Fibroblast of skin of back (primary cell): ENCODE measurements at regions not wholly inside any gene's neighbourhood (a gene's known extent, or its start where the extent isn't known, plus 50 kb on each side); places are given as distances from the start of the nearest gene placed in this dataset.

Source experiments
- DNase-seq: peaks from one replicate; pipeline ENCODE4 v3.0.0-alpha.2; 2013

GRCh38 chr10:130775311-130775710 is 536.2 kb downstream of the TCERG1L start:
- DNase-seq: no peak

GRCh38 chr10:130776724-130777123 is 534.8 kb downstream of the TCERG1L start:
- DNase-seq: no peak

GRCh38 chr10:130777507-130778165 is 533.9 kb downstream of the TCERG1L start:
- DNase-seq: no peak

- DNase-seq: no peak
Observed at GRCh38 chr10:130778166-130778545, 533.4 kb downstream of the TCERG1L start.

- DNase-seq: no peak
Observed at GRCh38 chr10:130780763-130781162, 530.8 kb downstream of the TCERG1L start.

- no peak for DNase-seq
Observed at GRCh38 chr10:130781206-130781605, 530.3 kb downstream of the TCERG1L start.

- DNase-seq: no peak
Observed at GRCh38 chr10:130781623-130782022, 529.9 kb downstream of the TCERG1L start.

- DNase-seq: no peak
Observed at GRCh38 chr10:130782467-130782866, 529.1 kb downstream of the TCERG1L start.

GRCh38 chr10:130784326-130784725 is 527.2 kb downstream of the TCERG1L start:
- no peak for DNase-seq

GRCh38 chr10:130786365-130786966 is 525.1 kb downstream of the TCERG1L start:
- DNase-seq: no peak

- no peak for DNase-seq
Observed at GRCh38 chr10:130787243-130787642, 524.3 kb downstream of the TCERG1L start.

- no peak for DNase-seq
Observed at GRCh38 chr10:130787821-130788220, 523.7 kb downstream of the TCERG1L start.

- no peak for DNase-seq
Observed at GRCh38 chr10:130790339-130790738, 521.2 kb downstream of the TCERG1L start.

- no peak for DNase-seq
Observed at GRCh38 chr10:130792096-130792845, 519.2 kb downstream of the TCERG1L start.

GRCh38 chr10:130795819-130796218 is 515.7 kb downstream of the TCERG1L start:
- peak; percentile 29 for DNase-seq

GRCh38 chr10:130799532-130799931 is 512.0 kb downstream of the TCERG1L start:
- DNase-seq: no peak

- no peak for DNase-seq
Observed at GRCh38 chr10:130800281-130800680, 511.2 kb downstream of the TCERG1L start.

- DNase-seq: no peak
Observed at GRCh38 chr10:130801276-130801675, 510.2 kb downstream of the TCERG1L start.

GRCh38 chr10:130801784-130802183 is 509.7 kb downstream of the TCERG1L start:
- no peak for DNase-seq

- DNase-seq: no peak
Observed at GRCh38 chr10:130802301-130802700, 509.2 kb downstream of the TCERG1L start.

- DNase-seq: no peak
Observed at GRCh38 chr10:130804281-130804680, 507.2 kb downstream of the TCERG1L start.

GRCh38 chr10:130804778-130805634 is 506.5 kb downstream of the TCERG1L start:
- DNase-seq: no peak

GRCh38 chr10:130805635-130806030 is 505.9 kb downstream of the TCERG1L start:
- DNase-seq: no peak
